GM19467 (cell line): ENCODE measurements at regions not wholly inside any gene's neighbourhood (a gene's known extent, or its start where the extent isn't known, plus 50 kb on each side); places are given as distances from the start of the nearest gene placed in this dataset.
"Not testable (repeated sequence)": the region's sequence is repeated elsewhere in the genome, so short reads cannot be mapped to it uniquely, and the experiment has no call there.

Experiments used
- ATAC-seq: cut with Tn5 transposase; IDR thresholded peaks from one replicate; pipeline ENCODE4 v1.9.1; 2021; ENCODE audit warnings: mild to moderate bottlenecking, moderate library complexity; ENCODE audit not compliant: unreplicated experiment

GRCh38 chr3:177905173-177906125 lies 630.8 kb upstream of the KCNMB2 start:
- ATAC-seq, result no peak

- no peak for ATAC-seq
These were observed 630.1 kb upstream of the KCNMB2 start for GRCh38 chr3:177906126-177906511.

GRCh38 chr3:177906578-177907229 lies 629.5 kb upstream of the KCNMB2 start:
- ATAC-seq, result no peak

- ATAC-seq, result not testable (repeated sequence)
These were observed 626.7 kb upstream of the KCNMB2 start for GRCh38 chr3:177909530-177909929.

- ATAC-seq, result no peak
These were observed 622.0 kb upstream of the KCNMB2 start for GRCh38 chr3:177914224-177914623.

GRCh38 chr3:177916461-177916860 lies 619.8 kb upstream of the KCNMB2 start:
- ATAC-seq, result no peak

- no peak for ATAC-seq
These were observed 618.9 kb upstream of the KCNMB2 start for GRCh38 chr3:177917234-177917861.

GRCh38 chr3:177921153-177921552 lies 615.1 kb upstream of the KCNMB2 start:
- no peak for ATAC-seq

GRCh38 chr3:177924261-177924660 lies 612.0 kb upstream of the KCNMB2 start:
- ATAC-seq, result no peak

GRCh38 chr3:177928172-177928873 lies 607.9 kb upstream of the KCNMB2 start:
- ATAC-seq, result peak; percentile 61

GRCh38 chr3:177929310-177929709 lies 606.9 kb upstream of the KCNMB2 start:
- ATAC-seq, result no peak

GRCh38 chr3:177930771-177931170 lies 605.5 kb upstream of the KCNMB2 start:
- no peak for ATAC-seq

GRCh38 chr3:177931346-177931745 lies 604.9 kb upstream of the KCNMB2 start:
- no peak for ATAC-seq

GRCh38 chr3:177932346-177932745 lies 603.9 kb upstream of the KCNMB2 start:
- no peak for ATAC-seq

- ATAC-seq, result no peak
These were observed 603.2 kb upstream of the KCNMB2 start for GRCh38 chr3:177932750-177933660.

- no peak for ATAC-seq
These were observed 602.0 kb upstream of the KCNMB2 start for GRCh38 chr3:177934001-177934891.

- no peak for ATAC-seq
These were observed 601.2 kb upstream of the KCNMB2 start for GRCh38 chr3:177935047-177935446.

GRCh38 chr3:177936721-177937120 lies 599.5 kb upstream of the KCNMB2 start:
- ATAC-seq, result no peak

GRCh38 chr3:177942911-177943310 lies 593.3 kb upstream of the KCNMB2 start:
- no peak for ATAC-seq
